HG03378 (cell line): ENCODE measurements at regions not wholly inside any gene's neighbourhood (a gene's known extent, or its start where the extent isn't known, plus 50 kb on each side); places are given as distances from the start of the nearest gene placed in this dataset.
"Not testable (repeated sequence)": the region's sequence is repeated elsewhere in the genome, so short reads cannot be mapped to it uniquely, and the experiment has no call there.

Experiments used
- ATAC-seq: cut with Tn5 transposase; IDR thresholded peaks from one replicate; pipeline ENCODE4 v1.9.1; 2021; ENCODE audit warnings: mild to moderate bottlenecking, moderate library complexity; ENCODE audit not compliant: unreplicated experiment

DNA sequence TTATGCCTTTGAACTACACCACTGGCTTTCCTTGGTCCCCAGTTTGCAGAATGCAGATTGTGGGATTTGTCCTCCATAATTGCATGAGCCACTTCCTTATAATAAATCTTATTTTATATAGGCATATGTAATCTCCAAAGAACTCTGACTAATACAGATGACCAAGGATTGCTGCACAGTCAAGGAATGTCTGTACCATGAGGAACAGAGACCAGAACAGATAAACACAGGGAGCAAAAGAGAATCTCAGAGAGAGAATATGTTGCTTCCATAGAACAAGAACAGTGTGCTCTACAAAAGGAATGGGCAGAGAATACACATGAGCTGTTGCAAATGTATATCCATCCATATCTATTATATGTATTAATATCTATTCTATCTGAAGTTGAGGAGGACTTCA, 111.1 kb downstream of the ADRA2C start:
- no peak for ATAC-seq

DNA sequence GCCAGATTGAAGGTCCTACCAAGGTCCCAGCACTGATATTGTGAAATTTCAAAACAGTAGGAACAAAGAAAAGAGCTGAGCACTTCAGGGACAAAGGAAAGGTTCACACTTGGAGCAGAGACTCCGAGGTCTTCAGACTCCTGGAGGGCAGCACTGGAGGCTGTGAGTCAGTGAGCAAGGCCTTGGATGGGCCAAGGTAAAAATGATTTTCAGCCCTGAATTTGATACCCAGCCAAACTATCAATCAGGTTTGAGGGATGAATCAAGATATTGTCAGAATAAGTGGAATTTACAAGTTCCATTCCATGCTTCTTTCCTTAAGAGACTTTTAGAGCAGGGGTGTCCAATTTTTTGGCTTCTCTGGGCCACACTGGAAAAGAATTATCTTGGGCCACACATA, 111.7 kb downstream of the ADRA2C start:
- no peak for ATAC-seq

DNA sequence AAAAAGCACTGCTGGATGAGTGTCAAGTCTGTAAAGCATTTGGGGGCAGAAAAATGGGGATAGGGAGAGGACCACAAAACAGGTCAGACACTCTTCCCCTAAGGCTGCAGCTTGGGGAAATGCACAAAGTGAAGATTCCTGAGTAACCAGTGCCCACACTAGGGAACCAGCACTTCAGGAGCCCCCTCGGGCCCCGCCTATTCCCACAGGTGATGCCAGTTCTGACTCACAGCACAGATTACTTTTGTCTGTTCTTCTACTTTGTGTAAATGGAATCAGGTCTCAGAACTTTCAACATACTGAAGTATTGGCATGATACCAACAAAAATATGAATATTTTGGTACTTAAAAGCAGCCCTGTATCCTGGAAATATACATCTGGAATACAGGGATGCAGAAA, 112.5 kb downstream of the ADRA2C start:
- no peak for ATAC-seq

DNA sequence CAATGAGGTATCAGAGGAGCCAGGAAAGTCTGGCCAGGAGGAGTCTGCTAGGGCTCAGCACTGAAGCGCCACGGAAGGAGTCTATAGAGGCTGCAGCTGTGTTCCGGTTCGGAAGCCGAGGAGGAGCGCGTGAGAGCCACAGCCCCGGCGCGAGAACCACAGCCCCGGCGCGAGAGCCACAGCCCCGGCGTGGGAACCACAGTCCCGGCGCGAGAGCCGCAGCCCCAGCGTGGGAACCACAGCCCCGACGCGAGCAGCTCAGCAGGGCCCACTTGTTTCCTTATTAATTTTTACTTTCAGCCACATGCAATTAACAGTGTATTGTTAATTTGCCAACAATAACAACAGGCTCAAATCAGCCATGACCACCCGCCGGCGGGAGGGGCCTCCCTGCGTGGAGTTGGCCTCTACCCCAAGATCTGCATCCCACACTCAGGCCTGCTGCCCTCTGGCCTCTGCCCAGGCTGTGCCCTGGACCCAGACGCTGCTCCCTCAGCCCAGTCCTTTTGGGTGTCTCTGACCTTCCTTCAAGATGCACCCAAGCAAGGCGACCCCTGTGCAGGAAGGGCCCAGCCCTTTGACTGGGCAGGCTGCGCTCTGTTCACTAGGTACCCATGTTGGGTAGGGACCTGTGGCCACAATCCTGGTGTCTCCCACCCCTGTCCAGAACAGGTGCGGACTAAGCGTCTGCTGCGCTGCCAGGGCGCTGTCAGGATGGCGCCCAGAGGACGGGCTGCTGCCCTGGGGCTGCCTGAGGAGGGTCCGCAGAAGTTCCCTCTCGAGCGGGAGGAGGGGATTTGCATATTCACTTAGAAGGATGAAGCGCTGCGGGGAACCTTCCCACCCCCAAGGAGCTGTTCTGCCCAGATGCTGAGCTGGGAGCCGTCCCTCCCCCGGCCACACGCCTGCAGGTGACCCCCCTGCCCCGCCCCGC, 113.8 kb downstream of the ADRA2C start:
- no peak for ATAC-seq

DNA sequence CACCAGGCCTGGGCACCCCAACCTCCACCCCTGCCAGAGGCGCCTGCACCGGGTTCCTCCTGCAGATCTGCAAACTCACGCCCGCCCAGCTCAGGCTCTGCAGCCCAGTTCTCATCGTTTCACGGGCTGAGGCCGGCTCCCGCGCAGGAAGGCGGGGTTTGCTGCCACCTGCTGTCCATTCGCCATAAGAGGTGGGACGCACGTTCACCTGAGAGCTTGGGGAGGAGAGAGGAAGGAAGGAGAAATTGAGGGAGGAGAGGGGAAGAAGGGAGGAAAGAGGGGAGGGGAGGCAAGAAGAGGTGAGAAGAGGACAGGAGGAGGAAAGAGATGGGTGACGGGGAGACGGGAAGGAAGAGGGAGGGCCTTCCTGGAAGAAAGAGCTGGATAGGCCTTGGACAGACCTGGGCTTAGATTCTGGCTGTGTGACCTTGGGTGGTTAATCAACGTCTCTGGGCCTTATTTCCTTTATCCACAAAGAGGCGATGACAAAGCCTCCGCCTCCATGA, 114.5 kb downstream of the ADRA2C start:
- ATAC-seq, result no peak

DNA sequence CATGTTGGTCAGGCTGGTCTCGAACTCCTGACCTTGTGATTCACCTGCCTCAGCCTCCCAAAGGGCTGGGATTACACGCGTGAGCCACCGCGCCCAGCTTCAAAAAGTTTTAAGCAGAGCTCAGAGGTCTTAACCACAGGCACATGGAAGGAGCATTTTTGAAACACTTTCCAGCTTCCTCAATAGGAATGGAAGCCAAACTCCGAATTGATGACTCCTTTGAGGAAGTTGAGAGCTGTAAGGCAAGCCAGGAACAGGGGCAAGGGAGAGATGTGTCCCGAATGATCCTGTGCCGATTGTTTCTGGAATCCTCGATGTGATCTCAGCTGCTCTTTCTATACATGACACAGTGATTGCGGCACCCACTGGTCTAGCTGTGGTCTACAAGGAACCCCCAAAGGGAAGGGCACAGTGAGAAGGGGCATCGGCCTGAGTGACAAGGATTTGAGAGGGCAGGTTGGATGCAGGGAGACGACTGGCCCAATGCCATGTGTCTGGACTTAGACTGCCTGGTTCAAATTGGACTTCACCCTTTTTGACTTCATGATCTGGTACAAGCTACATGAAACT, 116.2 kb downstream of the ADRA2C start:
- not testable (repeated sequence) for ATAC-seq

DNA sequence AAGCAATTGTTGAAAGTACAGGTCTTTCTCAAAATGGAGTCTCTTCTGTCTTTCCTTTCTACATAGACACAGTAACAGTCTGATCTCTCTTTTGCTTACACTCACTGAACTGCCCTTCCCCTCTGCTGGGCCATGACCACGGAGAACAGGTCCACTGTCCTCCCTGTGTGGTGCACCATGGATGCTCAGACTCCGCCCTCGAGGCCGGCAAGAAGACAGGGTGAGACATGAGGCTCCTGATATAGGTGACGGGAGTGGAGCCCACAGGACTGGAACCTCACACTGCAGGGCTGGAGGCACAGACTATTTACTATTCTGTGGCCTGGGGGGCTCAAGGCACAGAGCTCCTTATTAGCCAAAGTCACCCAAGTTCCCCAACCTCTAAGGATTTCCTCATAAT, 118.1 kb downstream of the ADRA2C start:
- ATAC-seq, result not testable (repeated sequence)

DNA sequence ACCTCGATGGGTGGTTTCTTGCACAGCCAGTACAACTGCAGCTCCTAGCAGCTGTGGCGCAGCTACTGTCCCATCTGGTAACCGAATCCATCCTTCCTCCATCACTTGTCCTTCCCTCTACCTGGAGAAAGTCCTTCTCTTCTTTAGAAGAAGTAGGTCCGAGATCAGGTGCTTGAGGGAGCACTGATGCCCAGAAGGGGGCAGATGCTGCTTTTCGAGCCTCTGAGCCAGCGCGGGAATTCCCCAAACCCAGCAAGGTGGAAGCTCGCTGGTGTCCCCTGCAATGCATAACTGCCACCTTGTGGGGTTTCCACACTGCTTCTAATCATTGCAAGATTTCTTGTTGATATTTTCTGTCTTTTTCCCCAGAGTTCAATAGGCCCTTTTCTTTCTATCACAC, 127.4 kb downstream of the ADRA2C start:
- ATAC-seq, result not testable (repeated sequence)

DNA sequence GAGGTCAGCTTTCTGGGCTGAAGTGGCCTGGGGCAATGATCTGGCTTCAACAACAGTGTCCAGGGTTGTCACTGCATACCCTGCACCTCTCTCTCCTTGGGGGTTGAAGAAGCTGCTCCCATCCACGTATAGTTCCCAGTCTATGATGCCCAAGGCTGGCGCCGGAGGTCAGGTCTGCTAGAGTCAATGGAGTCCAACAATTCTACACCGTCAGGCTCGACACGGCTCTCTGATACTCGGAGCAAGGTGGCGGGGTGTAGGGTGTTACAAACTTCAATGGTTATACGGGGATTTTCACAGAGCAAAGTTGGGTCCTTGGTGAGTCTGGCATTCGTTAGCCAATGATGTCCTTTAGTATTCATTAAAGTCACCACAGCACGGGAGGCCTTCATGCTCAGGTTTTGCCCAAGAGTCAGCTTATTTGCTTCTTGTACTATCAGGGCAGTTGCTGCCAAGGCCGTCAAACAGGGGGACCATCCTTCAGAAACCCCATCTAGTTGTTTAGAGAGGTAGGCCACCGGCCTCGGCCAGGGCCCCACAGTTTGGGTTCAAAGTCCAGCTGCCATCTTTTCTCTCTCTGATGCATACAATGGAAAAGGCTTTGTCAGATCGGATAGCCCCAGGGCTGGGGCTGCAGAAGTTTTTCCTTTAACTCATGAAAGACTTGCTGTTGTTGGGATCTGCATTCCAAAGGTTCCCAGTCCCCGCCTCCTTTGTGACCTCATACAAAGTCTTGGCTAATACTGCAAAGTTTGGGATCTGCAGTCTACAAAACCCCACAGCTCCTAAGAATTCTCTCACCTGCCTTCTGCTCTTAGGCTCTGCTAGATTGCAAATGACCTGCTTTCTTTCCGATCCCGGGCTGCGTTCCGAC, 128.1 kb downstream of the ADRA2C start:
- not testable (repeated sequence) for ATAC-seq

DNA sequence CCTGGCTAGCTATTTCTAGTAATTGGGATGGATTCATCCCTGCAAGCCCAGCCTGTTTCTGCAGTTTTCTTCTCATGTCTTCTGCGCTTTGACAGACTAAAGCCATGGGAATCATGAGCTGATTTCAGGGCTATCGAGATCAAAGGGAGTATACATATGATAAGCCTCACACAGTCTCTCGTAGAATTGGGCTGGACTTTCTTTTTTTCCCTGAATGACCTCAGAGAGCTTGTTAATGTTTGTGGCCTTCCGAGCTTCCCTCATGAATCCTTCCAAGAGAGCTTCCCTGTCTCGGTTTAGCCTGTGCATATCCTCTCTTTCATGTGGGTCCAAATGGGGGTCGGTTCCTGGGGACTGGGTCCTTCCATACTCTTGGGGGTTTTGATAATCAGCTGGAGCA, 130.3 kb downstream of the ADRA2C start:
- no peak for ATAC-seq

DNA sequence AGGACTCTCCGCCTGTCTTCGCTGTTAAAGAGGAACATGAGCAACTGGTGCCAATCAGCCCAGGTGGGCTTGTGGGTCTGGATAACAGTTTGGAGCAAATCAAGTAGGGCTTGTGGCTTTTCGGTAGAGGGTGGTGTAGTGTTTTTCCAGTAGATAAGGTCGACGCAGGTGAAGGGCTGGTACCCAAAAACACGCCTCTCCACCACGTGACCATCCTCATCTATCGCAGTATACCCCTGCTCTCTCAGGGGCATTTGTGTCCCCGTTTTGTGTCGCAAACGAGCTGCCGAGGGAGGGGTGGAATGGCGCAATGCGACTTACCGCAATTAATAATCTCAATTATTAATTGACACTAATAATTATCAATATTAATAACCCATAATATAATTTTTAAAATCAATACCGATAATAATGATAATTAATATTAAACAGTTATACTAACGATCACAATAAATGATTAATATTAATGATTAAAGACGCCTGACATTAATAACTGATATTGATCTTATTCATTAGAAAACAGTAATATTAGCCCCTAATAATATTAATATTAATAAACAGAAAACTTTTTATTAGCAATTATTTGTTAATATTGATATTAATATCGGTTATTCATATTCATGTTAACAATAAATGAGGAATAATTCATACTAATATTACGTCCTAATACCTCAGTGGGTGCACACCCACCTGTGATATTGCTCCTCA, 130.8 kb downstream of the ADRA2C start:
- not testable (repeated sequence) for ATAC-seq

DNA sequence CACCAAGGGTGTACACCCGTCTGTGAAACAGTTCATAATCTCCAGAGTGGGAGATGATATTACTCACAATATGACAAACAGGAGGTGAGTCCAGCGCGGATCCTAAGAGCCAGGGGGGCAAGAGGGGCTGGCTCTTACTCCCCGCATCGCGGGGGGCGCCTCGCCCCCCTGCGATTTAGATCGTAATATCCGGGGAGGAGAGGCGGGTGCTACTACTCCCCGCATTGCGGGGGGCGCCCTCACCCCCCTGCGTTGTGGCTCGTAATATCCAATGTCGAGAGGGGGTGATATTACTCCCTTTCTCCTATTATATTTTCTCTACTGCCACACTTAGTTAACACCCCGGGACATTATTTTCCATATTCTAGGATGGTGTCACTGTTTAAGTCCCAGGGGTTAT, 131.9 kb downstream of the ADRA2C start:
- no peak for ATAC-seq

DNA sequence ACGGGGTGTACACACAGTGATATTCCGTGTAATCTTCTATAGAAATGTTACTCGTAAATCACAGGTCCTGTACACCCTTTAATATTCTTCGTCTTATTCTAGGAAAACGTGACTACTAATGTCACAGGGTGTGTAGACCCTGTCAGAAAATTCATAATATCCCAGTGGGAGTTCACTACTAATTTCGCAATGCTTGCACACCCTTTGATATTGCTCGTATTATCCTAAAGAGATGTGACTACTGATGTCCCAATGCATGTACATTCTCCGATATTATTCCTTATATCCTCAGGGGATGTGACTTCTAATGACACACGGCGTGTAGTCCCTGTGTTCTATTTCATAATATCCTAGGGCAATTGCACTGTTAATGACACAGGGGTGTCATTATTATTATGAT, 132.7 kb downstream of the ADRA2C start:
- not testable (repeated sequence) for ATAC-seq

DNA sequence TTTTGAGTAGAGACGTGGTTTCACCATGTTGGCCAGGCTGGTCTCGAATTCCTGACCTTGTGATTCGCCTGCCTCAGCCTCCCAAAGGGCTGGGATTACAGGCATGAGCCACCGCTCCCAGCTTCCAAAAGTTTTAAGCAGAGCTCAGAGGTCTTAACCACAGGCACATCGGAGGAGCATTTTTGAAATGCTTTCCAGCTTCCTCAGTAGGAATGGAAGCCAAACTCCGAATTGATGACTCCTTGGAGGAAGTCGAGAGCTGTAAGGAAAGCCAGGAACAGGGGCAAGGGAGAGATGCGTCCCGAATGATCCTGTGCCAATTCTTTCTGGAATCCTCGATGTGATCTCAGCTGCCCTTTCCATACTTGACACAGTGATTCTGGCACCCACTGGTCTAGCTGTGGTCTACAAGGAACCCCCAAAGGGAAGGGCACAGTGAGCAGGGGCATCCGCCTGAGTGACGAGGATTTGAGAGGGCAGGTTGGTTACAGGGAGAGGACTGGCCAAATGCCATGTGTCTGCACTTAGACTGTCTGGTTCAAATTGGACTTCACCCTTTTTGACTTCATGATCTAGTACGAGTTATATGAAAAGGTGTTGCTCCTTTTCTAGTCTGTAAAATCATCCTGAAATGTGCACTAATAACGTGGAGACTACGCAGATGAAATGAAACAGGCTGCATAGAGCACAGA, 138.2 kb downstream of the ADRA2C start:
- not testable (repeated sequence) for ATAC-seq

DNA sequence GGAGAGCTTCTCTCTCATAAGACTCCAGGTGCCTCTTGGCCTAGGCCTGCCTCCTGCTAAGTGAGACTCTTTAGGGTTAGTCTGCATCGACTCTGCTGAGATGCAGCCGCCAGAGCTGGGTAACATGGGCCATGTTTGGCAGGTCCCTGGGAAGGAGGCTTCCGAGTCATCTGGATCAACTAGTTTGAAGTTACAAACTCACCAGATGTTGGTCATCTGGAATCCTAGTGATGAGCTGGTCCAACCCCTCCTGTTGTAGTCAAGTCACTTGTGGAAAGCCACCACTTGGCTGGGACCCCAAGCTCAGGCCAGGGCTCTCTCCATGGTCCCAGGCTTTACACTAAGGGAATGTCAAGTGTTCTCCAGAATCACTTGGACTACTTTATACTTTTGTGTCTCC, 143.4 kb downstream of the ADRA2C start:
- ATAC-seq, result not testable (repeated sequence)

DNA sequence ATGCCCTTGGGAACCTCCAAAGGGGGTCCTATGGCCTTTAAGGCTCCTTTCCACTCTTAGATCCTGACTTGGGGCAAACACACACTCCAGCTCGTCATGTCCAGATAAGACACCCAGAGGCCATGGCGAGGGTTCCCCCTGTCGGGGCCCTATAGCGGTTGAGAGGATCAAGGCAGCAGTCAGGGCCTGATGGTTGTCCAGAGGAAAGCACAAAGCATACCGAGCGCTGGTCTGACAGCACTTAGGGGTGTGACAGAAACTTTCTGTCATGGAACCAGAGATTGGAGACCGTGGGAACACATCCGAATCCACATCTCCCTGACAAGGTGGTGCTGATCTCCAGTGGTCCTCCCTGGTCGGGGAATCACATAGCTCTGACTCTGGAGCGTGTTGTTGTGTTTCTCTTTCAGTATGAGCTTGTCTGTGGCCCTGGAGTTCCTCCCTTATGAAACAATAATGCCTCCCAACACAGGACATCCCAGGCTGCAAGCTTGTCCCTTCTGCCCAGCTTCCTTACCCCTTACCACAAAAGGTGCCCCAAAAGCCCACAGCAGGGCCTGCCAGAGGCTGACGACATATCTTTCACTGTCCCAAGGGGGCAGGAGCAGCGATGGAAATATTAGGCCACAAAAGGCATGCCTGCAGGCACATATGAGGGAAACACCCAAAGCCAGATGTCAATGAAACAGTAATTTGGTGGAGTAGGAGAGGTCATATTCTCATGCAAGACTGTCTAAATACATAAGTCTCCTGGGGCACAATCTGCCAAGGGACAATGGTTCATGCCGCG, 144.2 kb downstream of the ADRA2C start:
- ATAC-seq, result not testable (repeated sequence)

DNA sequence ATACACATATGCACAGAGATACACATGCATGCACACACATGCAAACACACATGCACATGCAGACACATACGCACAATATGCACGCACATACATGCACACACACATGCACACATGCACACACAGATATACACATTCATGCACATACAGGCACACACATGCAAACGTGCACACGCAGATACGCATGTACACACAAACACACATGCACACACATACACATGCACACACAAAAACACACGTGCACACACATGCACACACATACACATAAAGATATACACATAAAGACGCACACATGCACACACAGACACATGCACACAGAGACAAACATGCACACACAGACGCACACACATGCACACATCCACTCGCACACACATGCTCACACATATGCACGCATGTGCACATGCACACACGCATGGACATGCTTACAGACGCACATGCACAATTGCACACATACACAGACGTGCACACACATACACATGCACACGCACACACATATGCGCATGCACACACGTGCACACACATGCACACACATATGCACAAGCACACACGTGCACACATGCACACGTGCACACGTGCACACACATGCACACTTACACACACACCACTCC, 145.2 kb downstream of the ADRA2C start:
- ATAC-seq, result no peak

DNA sequence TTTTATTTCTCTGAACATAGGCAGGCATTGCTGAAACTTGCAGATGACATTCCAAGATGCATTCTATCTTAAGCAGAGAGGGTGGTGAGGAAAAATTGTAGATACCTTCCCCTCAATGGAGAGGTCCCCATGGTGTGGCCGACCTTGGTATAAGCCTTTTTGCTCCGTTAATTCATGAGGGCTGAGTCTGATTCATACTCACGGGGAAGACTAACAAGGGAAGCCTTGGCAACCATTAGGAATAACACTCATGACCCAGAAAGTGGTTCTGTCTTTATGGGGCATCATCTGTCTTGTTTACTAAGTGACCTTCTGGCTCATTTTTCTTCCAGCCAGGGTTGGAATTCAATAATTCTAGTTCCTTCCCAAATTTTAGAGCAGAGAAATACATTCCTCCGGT, 148.3 kb downstream of the ADRA2C start:
- ATAC-seq, result not testable (repeated sequence)

DNA sequence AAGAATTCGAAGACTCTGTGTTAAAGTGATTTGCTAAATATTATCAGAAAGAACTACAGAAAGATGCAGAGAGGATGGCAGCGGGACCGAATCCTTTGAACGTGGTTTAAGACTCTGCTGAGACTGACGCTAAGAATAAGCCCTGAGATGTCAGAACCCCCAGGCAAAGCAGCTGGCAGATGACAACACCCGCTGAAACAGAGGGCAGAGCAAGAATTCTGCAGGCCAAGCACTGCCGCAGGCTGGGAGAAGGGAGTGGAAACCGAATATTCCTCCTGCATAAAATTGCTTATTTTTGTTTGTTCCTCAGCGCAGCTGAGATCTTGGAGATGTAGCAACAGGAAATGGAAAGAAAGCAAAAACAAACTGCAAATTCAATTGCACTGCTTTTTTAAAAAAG, 153.3 kb downstream of the ADRA2C start:
- ATAC-seq, result not testable (repeated sequence)
